Trophoblast cell (in vitro differentiated cells and primary cell): ENCODE measurements at regions not wholly inside any gene's neighbourhood (a gene's known extent, or its start where the extent isn't known, plus 50 kb on each side); places are given as distances from the start of the nearest gene placed in this dataset.
A peak's percentile ranks its signal among the peaks of the same experiment; 100 is the strongest.

Experiments
- DNase-seq, 2 donors: peaks; one replicate each; pipeline ENCODE4 v3.0.0-alpha.2; 2016
- H2AFZ ChIP-seq: 2 replicates; pipeline ENCODE4 v1.6.1; 2013; ENCODE audit warnings: low read length, moderate library complexity, mild to moderate bottlenecking; ENCODE audit not compliant: insufficient read depth, poor library complexity
- H2AK5ac ChIP-seq: 2 replicates; pipeline ENCODE4 v1.6.1; 2013; ENCODE audit warnings: mild to moderate bottlenecking, low read length
- H2BK120ac ChIP-seq: 2 replicates; pipeline ENCODE4 v1.6.1; 2013; ENCODE audit warnings: low read length, mild to moderate bottlenecking, moderate library complexity; ENCODE audit not compliant: insufficient read depth, poor library complexity
- H2BK12ac ChIP-seq: 2 replicates; pipeline ENCODE4 v1.6.1; 2013; ENCODE audit warnings: mild to moderate bottlenecking, low read length, moderate library complexity
- H2BK5ac ChIP-seq: 2 replicates; pipeline ENCODE4 v1.6.1; 2013; ENCODE audit warnings: low read length, low read depth, moderate library complexity, mild to moderate bottlenecking; ENCODE audit not compliant: poor library complexity
- H3K14ac ChIP-seq: 2 replicates; pipeline ENCODE4 v1.6.1; 2013; ENCODE audit warnings: mild to moderate bottlenecking, low read length
- H3K18ac ChIP-seq: 2 replicates; pipeline ENCODE4 v1.6.1; 2013; ENCODE audit warnings: mild to moderate bottlenecking, low read length
- H3K23ac ChIP-seq: 2 replicates; pipeline ENCODE4 v1.6.1; 2013; ENCODE audit warnings: low read length
- H3K27ac ChIP-seq: 2 replicates; pipeline ENCODE4 v1.5.1; 2013; ENCODE audit warnings: low read depth, mild to moderate bottlenecking, inconsistent platforms, low read length, moderate library complexity
- H3K27me3 ChIP-seq: 2 replicates; pipeline ENCODE4 v1.6.1; 2013; ENCODE audit warnings: inconsistent platforms, mild to moderate bottlenecking, low read length, moderate library complexity; ENCODE audit not compliant: insufficient read depth
- H3K36me3 ChIP-seq, 2 experiments: 1 replicate in 1 of 2; 2 replicates in 1 of 2; pipeline ENCODE4 v1.6.1; 2013; ENCODE audit warnings: low read length in 2 of 2, mild to moderate bottlenecking in 2 of 2, moderate library complexity in 1 of 2; ENCODE audit not compliant: insufficient read depth in 2 of 2, control insufficient read depth in 1 of 2
- H3K4ac ChIP-seq: 2 replicates; pipeline ENCODE4 v1.6.1; 2013; ENCODE audit warnings: low read depth, mild to moderate bottlenecking, low read length, moderate library complexity
- H3K4me1 ChIP-seq, 2 experiments: 1 replicate in 1 of 2; 2 replicates in 1 of 2; pipeline ENCODE4 v1.6.1; 2013; ENCODE audit warnings: low read length in 2 of 2, mild to moderate bottlenecking in 2 of 2, moderate library complexity in 1 of 2; ENCODE audit not compliant: insufficient read depth in 2 of 2, control insufficient read depth in 1 of 2
- H3K4me2 ChIP-seq: 2 replicates; pipeline ENCODE4 v1.6.1; 2013; ENCODE audit warnings: inconsistent platforms, mild to moderate bottlenecking, low read length, moderate library complexity
- H3K4me3 ChIP-seq: 2 replicates; pipeline ENCODE4 v1.5.1; 2013; ENCODE audit warnings: mild to moderate bottlenecking, low read depth, low read length, inconsistent platforms
- H3K79me1 ChIP-seq: one replicate; pipeline ENCODE4 v1.6.1; 2013; ENCODE audit warnings: low read length
- H3K79me2 ChIP-seq: 2 replicates; pipeline ENCODE4 v1.6.1; 2013; ENCODE audit warnings: low read length, mild to moderate bottlenecking; ENCODE audit not compliant: control insufficient read depth, insufficient read depth, poor library complexity
- H3K9ac ChIP-seq: 2 replicates; pipeline ENCODE4 v1.6.1; 2013; ENCODE audit warnings: mild to moderate bottlenecking, low read length
- H3K9me3 ChIP-seq: 2 replicates; pipeline ENCODE4 v1.6.1; 2013; ENCODE audit warnings: low read depth, mild to moderate bottlenecking, control low read depth, inconsistent platforms, low read length; ENCODE audit not compliant: insufficient read depth
- H4K12ac ChIP-seq: 2 replicates; pipeline ENCODE4 v1.6.1; 2013; ENCODE audit warnings: low read depth, mild to moderate bottlenecking, low read length, moderate library complexity
- H4K8ac ChIP-seq: 2 replicates; pipeline ENCODE4 v1.6.1; 2013; ENCODE audit warnings: low read depth, mild to moderate bottlenecking, low read length, moderate library complexity
- H4K91ac ChIP-seq: one replicate; pipeline ENCODE4 v1.6.1; 2013; ENCODE audit warnings: low read depth, mild to moderate bottlenecking, low read length, moderate library complexity
- WGBS: extraction: QIAGEN DNeasy Blood & Tissue Kit; methylation state at CpG from one replicate; pipeline ENCODE4 v1.1.7; 2013; ENCODE audit warnings: missing lambda C conversion rate; ENCODE audit not compliant: insufficient read length, insufficient coverage; ENCODE audit errors: extremely low coverage; 5-methylcytosine and 5-hydroxymethylcytosine counted together

GRCh38 chr3:126263971-126264370 lies 83.6 kb upstream of the ALDH1L1 start:
- Histone ChIP-seq H4K91ac (no peak overlapping the region), H3K18ac (no peak overlapping the region), H2AK5ac (no peak overlapping the region), H3K9me3 (peaks cover 5% of the 10 kb centered on the region), H3K79me1 (peaks cover 11% of the 10 kb centered on the region), H3K27ac (no peak overlapping the region), H4K8ac (no peak overlapping the region), H3K27me3 (no peaks in the 10 kb centered on the region), H4K12ac (no peak overlapping the region), H2AFZ (no peak overlapping the region), H2BK5ac (no peak overlapping the region), H3K4ac (no peak overlapping the region), H3K36me3 (no peaks in the 10 kb centered on the region), H3K4me2 (no peak overlapping the region), H3K14ac (no peak overlapping the region), H2BK12ac (no peak overlapping the region), H2BK120ac (no peak overlapping the region), H3K23ac (no peak overlapping the region), H3K9ac (no peak overlapping the region), H3K4me1 (peaks cover 21 to 25% of the 10 kb centered on the region in 2 experiments), H3K4me3 (no peak overlapping the region), H3K79me2 (peaks cover 3% of the 10 kb centered on the region)
- no peak for DNase-seq
- WGBS, result no CpG with 5 or more reads among the region's 4 CpGs

- no peak overlapping the region for H2BK12ac ChIP-seq
- no peak for DNase-seq
- H3K4ac ChIP-seq, result no peak overlapping the region
- peaks cover 11% of the 10 kb centered on the region for H3K79me1 ChIP-seq
- no peak overlapping the region for H3K18ac ChIP-seq
- H3K4me1 ChIP-seq, result peaks cover 21 to 25% of the 10 kb centered on the region in 2 experiments
- no peak overlapping the region for H3K9ac ChIP-seq
- H4K12ac ChIP-seq, result no peak overlapping the region
- no peak overlapping the region for H3K14ac ChIP-seq
- no peak overlapping the region for H3K4me3 ChIP-seq
- no peak overlapping the region for H3K27ac ChIP-seq
- peaks cover 5% of the 10 kb centered on the region for H3K9me3 ChIP-seq
- H2BK120ac ChIP-seq, result no peak overlapping the region
- no peak overlapping the region for H4K8ac ChIP-seq
- no peak overlapping the region for H2BK5ac ChIP-seq
- no peak overlapping the region for H2AK5ac ChIP-seq
- no peaks in the 10 kb centered on the region for H3K36me3 ChIP-seq
- no peaks in the 10 kb centered on the region for H3K27me3 ChIP-seq
- no peak overlapping the region for H2AFZ ChIP-seq
- H3K79me2 ChIP-seq, result peaks cover 3% of the 10 kb centered on the region
- H3K4me2 ChIP-seq, result no peak overlapping the region
- no peak overlapping the region for H3K23ac ChIP-seq
- no CpG with 5 or more reads among the region's 9 CpGs for WGBS
- H4K91ac ChIP-seq, result no peak overlapping the region
These were observed 83.2 kb upstream of the ALDH1L1 start for GRCh38 chr3:126263539-126263938.

DNA sequence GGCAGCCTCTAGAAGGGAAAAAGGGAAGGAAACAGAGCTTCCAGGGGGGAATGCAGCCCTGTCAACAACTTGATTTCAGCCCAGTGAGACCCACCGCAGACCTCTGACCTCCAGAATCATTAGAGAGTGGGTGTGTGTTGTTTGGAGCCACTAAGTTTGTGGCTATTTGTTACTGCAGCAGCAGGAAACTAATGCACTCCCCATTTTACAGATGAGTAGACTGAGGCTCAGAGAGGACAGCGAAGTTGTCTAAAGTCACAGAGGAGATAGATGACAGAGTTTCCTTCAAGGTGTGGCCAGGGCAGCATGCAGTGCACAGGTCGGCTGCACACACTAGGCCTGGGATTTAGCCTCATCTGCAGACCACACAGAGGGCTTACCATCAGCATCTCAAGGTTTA lies 81.8 kb upstream of the ALDH1L1 start:
- Histone ChIP-seq H3K18ac (no peak overlapping the region), H4K12ac (no peak overlapping the region), H3K4me3 (no peak overlapping the region), H3K4ac (no peak overlapping the region), H2BK5ac (no peak overlapping the region), H3K36me3 (no peaks in the 10 kb centered on the region), H3K27ac (no peak overlapping the region), H3K79me1 (peaks cover 3% of the 10 kb centered on the region), H2AK5ac (no peak overlapping the region), H4K91ac (no peak overlapping the region), H3K79me2 (peaks cover 3% of the 10 kb centered on the region), H3K27me3 (no peaks in the 10 kb centered on the region), H2BK120ac (no peak overlapping the region), H2AFZ (no peak overlapping the region), H2BK12ac (no peak overlapping the region), H3K23ac (no peak overlapping the region), H3K4me1 (peaks cover 15 to 17% of the 10 kb centered on the region in 2 experiments), H3K9ac (no peak overlapping the region), H3K9me3 (peaks cover 3% of the 10 kb centered on the region), H3K4me2 (no peak overlapping the region), H4K8ac (no peak overlapping the region), H3K14ac (no peak overlapping the region)
- DNase-seq, result no peak
- WGBS, result no CpG with 5 or more reads among the region's 3 CpGs

DNA sequence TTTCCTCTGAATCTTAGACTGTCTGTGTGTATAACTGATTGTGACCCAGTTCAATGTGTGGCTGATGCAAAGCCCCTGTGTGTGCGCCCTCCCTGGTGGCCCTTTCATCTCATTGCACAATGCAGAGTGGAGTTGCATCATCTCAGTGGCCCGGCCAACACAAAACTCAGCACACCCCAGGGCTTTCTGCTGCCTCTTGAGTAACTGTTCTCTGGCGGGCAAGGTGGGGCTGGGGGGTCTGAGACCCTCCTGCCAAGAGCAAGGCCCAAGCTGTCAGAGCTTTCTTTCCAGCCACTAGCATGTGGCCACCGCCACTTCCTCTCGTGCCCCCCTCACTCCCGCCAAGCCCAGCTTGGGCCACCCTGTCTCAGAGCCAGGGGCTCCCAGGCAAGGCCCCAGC lies 80.7 kb upstream of the ALDH1L1 start:
- peak in 1 of 2 donors; percentile 8 for DNase-seq
- H3K9me3 ChIP-seq, result peaks cover 3% of the 10 kb centered on the region
- peaks cover 10 to 11% of the 10 kb centered on the region in 2 experiments for H3K4me1 ChIP-seq
- no peak overlapping the region for H2BK12ac ChIP-seq
- no peak overlapping the region for H3K27ac ChIP-seq
- no peaks in the 10 kb centered on the region for H3K27me3 ChIP-seq
- H3K23ac ChIP-seq, result no peak overlapping the region
- H4K12ac ChIP-seq, result no peak overlapping the region
- no peak overlapping the region for H3K18ac ChIP-seq
- H3K4me2 ChIP-seq, result no peak overlapping the region
- no peak overlapping the region for H2BK120ac ChIP-seq
- no CpG with 5 or more reads among the region's 6 CpGs for WGBS
- H3K4me3 ChIP-seq, result no peak overlapping the region
- peak overlapping the region; percentile 3 for H2AFZ ChIP-seq
- H3K9ac ChIP-seq, result no peak overlapping the region
- peak overlapping the region; percentile 57 for H4K91ac ChIP-seq
- H2BK5ac ChIP-seq, result no peak overlapping the region
- H4K8ac ChIP-seq, result no peak overlapping the region
- H2AK5ac ChIP-seq, result no peak overlapping the region
- no peak overlapping the region for H3K14ac ChIP-seq
- H3K4ac ChIP-seq, result no peak overlapping the region
- H3K79me1 ChIP-seq, result no peaks in the 10 kb centered on the region
- H3K79me2 ChIP-seq, result no peaks in the 10 kb centered on the region
- H3K36me3 ChIP-seq, result no peaks in the 10 kb centered on the region
